ENCODE measurements at regions not wholly inside any gene's neighbourhood (a gene's known extent, or its start where the extent isn't known, plus 50 kb on each side); places are given as distances from the start of the nearest gene placed in this dataset.

GRCh38 chr4:128700659-128701350 lies 108.7 kb upstream of the JADE1 start:
- TF ChIP-seq CTCF (IDR thresholded peaks at IDR 0.05; ENCODE audit: control insufficient read depth, insufficient read depth, low read depth, low read length, missing control alignments), result no peak
- no peak overlapping the region for H3K4me3 ChIP-seq (ENCODE audit: control insufficient read depth, low read depth, low read length)
- DNase-seq (ENCODE audit: low read depth), result no peak

- no peak for DNase-seq (ENCODE audit: low read depth)
- TF ChIP-seq CTCF (IDR thresholded peaks at IDR 0.05; ENCODE audit: control insufficient read depth, insufficient read depth, low read depth, low read length, missing control alignments), result no peak
Observed at GRCh38 chr4:128698386-128698785, 111.1 kb upstream of the JADE1 start.

GRCh38 chr4:128697323-128697722 lies 112.2 kb upstream of the JADE1 start:
- DNase-seq (ENCODE audit: low read depth), result no peak
- no peak overlapping the region for H3K4me3 ChIP-seq (ENCODE audit: control insufficient read depth, low read depth, low read length)
- TF ChIP-seq CTCF (IDR thresholded peaks at IDR 0.05; ENCODE audit: control insufficient read depth, insufficient read depth, low read depth, low read length, missing control alignments), result no peak

More at GRCh38 chr4:128698386-128698785, 111.1 kb upstream of the JADE1 start:
- no peak overlapping the region for H3K4me3 ChIP-seq (ENCODE audit: control insufficient read depth, low read depth, low read length)

- H3K4me3 ChIP-seq (ENCODE audit: control insufficient read depth, low read depth, low read length), result no peak overlapping the region
- TF ChIP-seq CTCF (IDR thresholded peaks at IDR 0.05; ENCODE audit: control insufficient read depth, insufficient read depth, low read depth, low read length, missing control alignments), result no peak
- DNase-seq (ENCODE audit: low read depth), result no peak
Observed at GRCh38 chr4:128690011-128690410, 119.5 kb upstream of the JADE1 start.

- no peak overlapping the region for H3K4me3 ChIP-seq (ENCODE audit: control insufficient read depth, low read depth, low read length)
- DNase-seq (ENCODE audit: low read depth), result no peak
- no peak for TF ChIP-seq CTCF (IDR thresholded peaks at IDR 0.05; ENCODE audit: control insufficient read depth, insufficient read depth, low read depth, low read length, missing control alignments)
Observed at GRCh38 chr4:128688846-128689437, 120.6 kb upstream of the JADE1 start.

- no peak overlapping the region for H3K4me3 ChIP-seq (ENCODE audit: control insufficient read depth, low read depth, low read length)
- no peak for DNase-seq (ENCODE audit: low read depth)
- TF ChIP-seq CTCF (IDR thresholded peaks at IDR 0.05; ENCODE audit: control insufficient read depth, insufficient read depth, low read depth, low read length, missing control alignments), result no peak
Observed at GRCh38 chr4:128688033-128688721, 121.3 kb upstream of the JADE1 start.

All from AG09309 (cell line).